ENCODE measurements at regions not wholly inside any gene's neighbourhood (a gene's known extent, or its start where the extent isn't known, plus 50 kb on each side); places are given as distances from the start of the nearest gene placed in this dataset.
A peak's percentile ranks its signal among the peaks of the same experiment; 100 is the strongest.

GRCh38 chr6:25066593-25066992, 130.8 kb upstream of the RIPOR2 start:
- no peak for TF ChIP-seq POLR2A (IDR thresholded peaks at IDR 0.05)
- TF ChIP-seq, protein P1, sequence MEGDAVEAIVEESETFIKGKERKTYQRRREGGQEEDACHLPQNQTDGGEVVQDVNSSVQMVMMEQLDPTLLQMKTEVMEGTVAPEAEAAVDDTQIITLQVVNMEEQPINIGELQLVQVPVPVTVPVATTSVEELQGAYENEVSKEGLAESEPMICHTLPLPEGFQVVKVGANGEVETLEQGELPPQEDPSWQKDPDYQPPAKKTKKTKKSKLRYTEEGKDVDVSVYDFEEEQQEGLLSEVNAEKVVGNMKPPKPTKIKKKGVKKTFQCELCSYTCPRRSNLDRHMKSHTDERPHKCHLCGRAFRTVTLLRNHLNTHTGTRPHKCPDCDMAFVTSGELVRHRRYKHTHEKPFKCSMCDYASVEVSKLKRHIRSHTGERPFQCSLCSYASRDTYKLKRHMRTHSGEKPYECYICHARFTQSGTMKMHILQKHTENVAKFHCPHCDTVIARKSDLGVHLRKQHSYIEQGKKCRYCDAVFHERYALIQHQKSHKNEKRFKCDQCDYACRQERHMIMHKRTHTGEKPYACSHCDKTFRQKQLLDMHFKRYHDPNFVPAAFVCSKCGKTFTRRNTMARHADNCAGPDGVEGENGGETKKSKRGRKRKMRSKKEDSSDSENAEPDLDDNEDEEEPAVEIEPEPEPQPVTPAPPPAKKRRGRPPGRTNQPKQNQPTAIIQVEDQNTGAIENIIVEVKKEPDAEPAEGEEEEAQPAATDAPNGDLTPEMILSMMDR (IDR thresholded peaks at IDR 0.05), result no peak
- no peak for DNase-seq (ENCODE audit: low spot score in 2 of 2)
- 96 to 98% methylated on average over 1 of the region's 1 CpG for WGBS, 2 donors
- no peak overlapping the region for H3K4me3 ChIP-seq (ENCODE audit: low read depth, poor library complexity, severe bottlenecking)
- intact Hi-C loops (cut with DNase I; ENCODE audit: low total_unique reads), result loop anchor here (5.0 kb wide), 1 partner anchor 209 kb away; no protein-coding TSS in a partner anchor

- DNase-seq (ENCODE audit: low spot score in 2 of 2), result no peak
- no peak for TF ChIP-seq POLR2A (IDR thresholded peaks at IDR 0.05)
- WGBS, 2 donors, result 66% methylated on average over 2 of the region's 2 CpGs
- no peak overlapping the region for H3K4me3 ChIP-seq (ENCODE audit: low read depth, poor library complexity, severe bottlenecking)
- intact Hi-C loops (cut with DNase I; ENCODE audit: low total_unique reads), result loop anchor here (5.0 kb wide), 1 partner anchor 212 kb away; no protein-coding TSS in a partner anchor
Measured at GRCh38 chr6:25068866-25069265, 133.1 kb upstream of the RIPOR2 start.

GRCh38 chr6:25070547-25071366, 135.0 kb upstream of the RIPOR2 start:
- intact Hi-C loops (cut with DNase I; ENCODE audit: low total_unique reads), result no loop called here
- DNase-seq (ENCODE audit: low spot score in 2 of 2), result peak; percentile 85 to 96
- no peak overlapping the region for H3K4me3 ChIP-seq (ENCODE audit: low read depth, poor library complexity, severe bottlenecking)
- TF ChIP-seq, protein P1 (IDR thresholded peaks at IDR 0.05), result peak in 2 of 3 donors; percentile 51 to 77
- TF ChIP-seq POLR2A (IDR thresholded peaks at IDR 0.05), result no peak
- 39 to 42% methylated on average over 13 of the region's 13 CpGs for WGBS, 2 donors

- no peak for TF ChIP-seq POLR2A (IDR thresholded peaks at IDR 0.05)
- TF ChIP-seq, protein P1 (IDR thresholded peaks at IDR 0.05), result no peak
- H3K4me3 ChIP-seq (ENCODE audit: low read depth, poor library complexity, severe bottlenecking), result no peak overlapping the region
- 84 to 85% methylated on average over 1 of the region's 1 CpG for WGBS, 2 donors
- intact Hi-C loops (cut with DNase I; ENCODE audit: low total_unique reads), result no loop called here
- no peak for DNase-seq (ENCODE audit: low spot score in 2 of 2)
Measured at GRCh38 chr6:25078141-25078540, 142.4 kb upstream of the RIPOR2 start.

DNA sequence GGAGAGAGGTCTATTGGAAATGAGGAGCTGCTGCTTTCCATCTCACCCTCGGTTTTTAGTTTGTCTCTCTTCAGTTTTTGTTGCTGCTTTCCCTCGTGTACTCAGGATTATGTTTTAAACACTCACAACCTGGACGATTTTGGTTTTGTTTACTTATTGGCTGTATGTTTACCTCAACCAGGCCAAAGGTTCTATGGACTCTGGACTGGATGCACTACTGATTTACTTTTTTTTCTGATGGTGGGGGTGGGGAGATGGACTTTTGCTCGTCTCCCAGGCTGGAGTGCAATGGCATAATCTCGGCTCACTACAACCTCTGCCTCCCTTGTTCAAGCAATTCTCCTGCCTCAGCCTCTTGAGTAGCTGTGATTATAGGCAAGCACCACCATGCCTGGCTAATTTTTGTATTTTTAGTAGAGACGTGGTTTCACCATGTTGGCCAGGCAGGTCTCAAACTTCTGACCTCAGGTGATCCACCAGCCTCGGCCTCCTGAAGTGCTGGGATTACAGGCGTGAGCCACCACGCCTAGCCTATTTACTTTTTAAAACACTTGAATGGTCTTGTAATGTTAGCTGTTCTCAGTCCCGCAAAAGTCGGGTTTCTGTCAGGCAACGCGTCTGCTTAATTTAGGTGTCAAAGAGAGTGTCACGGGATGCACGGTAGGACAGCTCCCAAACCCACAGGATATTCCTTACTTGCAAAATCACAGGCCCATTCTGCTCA, 148.2 kb upstream of the RIPOR2 start:
- WGBS, 2 donors, result 94 to 95% methylated on average over 15 of the region's 15 CpGs
- DNase-seq (ENCODE audit: low spot score in 2 of 2), result no peak
- intact Hi-C loops (cut with DNase I; ENCODE audit: low total_unique reads), result no loop called here

GRCh38 chr6:25084508-25084833, 148.7 kb upstream of the RIPOR2 start:
- 74 to 84% methylated on average over 1 of the region's 1 CpG for WGBS, 2 donors
- intact Hi-C loops (cut with DNase I; ENCODE audit: low total_unique reads), result no loop called here
- H3K4me3 ChIP-seq (ENCODE audit: low read depth, poor library complexity, severe bottlenecking), result no peak overlapping the region
- no peak for DNase-seq (ENCODE audit: low spot score in 2 of 2)
- TF ChIP-seq POLR2A (IDR thresholded peaks at IDR 0.05), result no peak

More for the DNA sequence above, 148.2 kb upstream of the RIPOR2 start:
- no peak overlapping the region for H3K4me3 ChIP-seq (ENCODE audit: low read depth, poor library complexity, severe bottlenecking)
- TF ChIP-seq, protein P1 (IDR thresholded peaks at IDR 0.05), result peak in 1 of 3 donors; percentile 73
- TF ChIP-seq POLR2A (IDR thresholded peaks at IDR 0.05), result no peak

All from lower leg skin (tissue), 4 donors.